ENCODE measurements at regions not wholly inside any gene's neighbourhood (a gene's known extent, or its start where the extent isn't known, plus 50 kb on each side); places are given as distances from the start of the nearest gene placed in this dataset.

DNA sequence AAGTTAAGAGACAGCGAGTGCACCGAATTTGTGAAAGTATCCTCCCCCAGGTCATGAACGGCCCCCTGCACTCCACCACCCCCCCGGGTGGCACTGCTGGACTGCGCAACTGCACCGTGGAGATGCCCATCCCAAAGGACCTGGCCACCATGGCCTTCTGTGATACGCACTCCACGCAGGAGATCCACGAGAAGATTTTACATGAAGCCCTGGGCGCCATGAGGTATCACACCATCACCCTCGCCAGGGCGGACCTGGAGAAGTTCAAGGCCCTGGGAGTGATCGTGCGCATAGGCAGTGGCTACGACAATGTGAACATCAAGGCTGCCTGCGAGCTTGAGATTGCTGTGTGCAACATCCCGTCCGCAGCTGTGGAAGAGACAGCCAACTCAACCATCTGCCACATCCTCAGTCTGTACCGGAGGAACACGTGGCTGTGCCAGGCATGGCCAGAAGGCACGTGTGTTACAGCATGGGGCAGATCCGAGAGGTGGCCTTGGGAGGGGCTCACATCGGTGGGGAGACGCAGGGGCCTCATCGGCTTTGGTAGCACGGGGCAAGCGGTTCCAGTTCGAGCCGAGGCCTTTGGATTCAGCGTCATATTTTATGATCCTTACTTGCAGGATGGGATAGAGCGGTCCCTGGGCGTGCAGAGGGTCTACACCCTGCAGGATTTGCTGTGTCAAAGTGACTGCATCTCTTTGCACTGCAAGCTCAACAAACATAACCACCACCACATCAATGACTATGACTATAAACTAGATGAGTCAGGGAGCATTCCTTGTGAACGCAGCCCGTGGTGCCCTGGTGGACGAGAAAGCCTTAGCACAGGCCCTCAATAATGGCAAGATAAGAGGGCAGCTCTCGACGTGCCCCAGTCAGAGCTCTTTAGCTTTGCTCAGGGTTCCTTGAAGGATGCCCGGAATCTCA, 290.8 kb upstream of the MC4R start:
- peak; percentile 65 for DNase-seq (ENCODE audit: low spot score)

DNA sequence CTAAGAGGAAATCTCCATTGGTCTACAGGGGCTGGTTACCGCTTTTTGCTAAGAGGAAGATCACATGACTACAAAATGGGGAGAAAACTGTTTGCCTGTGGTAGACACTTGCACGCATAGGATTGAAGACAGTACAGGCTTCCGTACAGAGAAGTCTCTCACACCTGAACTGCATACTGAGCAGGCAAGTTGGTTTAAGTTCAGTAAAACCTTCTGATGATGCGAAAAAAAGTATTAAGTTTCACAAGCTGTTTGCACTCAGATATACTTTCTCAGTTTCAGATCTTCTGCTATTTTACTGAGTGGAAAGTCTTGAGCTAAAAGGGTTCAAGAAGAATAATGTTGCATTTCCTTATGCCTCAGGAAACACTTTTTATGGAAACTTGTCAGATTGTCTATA, 292.2 kb upstream of the MC4R start:
- DNase-seq (ENCODE audit: low spot score) = no peak

- DNase-seq (ENCODE audit: low spot score) = no peak
These were observed 294.4 kb upstream of the MC4R start for GRCh38 chr18:60667016-60667415.

- no peak for DNase-seq (ENCODE audit: low spot score)
These were observed 296.0 kb upstream of the MC4R start for GRCh38 chr18:60668583-60668982.

DNA sequence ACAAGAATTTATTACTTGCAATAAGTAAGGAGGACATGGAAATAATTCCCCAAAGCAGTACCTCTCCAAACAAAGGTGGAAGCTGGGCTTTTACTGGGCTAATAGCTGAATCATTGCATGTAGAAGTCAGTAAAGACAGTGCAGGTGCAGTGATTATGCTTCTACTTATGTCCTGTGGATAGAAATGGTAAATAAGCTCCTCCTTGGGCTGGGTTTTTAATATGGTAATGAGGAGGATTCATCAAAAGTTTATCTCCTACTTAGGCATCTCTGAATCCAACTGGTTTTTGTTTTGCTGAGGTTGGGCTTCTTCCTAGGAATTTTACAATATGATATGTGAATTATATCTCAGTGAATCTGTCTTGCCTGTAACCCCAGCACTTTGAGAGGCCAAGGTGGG, 297.4 kb upstream of the MC4R start:
- no peak for DNase-seq (ENCODE audit: low spot score)

DNA sequence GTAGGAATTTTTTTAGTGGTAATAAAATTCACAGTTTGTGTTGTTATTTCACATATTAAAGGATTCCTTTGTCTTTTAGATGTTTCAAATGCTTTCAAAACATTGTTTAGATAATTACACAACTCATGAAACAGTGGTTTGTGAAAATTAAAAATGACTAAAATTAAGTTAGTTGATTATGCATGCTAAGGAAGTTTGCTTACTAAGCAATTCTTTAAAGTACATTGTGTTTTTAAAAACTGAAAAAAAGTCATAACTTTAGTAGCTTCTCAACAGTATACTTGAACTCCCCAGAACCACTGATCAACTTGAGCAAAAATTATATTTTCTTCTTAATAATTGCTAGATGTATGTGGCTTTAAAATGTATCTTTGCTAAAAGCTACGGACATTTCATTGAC, 298.4 kb upstream of the MC4R start:
- DNase-seq (ENCODE audit: low spot score) = no peak

- DNase-seq (ENCODE audit: low spot score) = no peak
These were observed 302.6 kb upstream of the MC4R start for GRCh38 chr18:60675126-60675525.

- peak; percentile 7 for DNase-seq (ENCODE audit: low spot score)
These were observed 303.2 kb upstream of the MC4R start for GRCh38 chr18:60675801-60676200.

- DNase-seq (ENCODE audit: low spot score) = no peak
These were observed 304.2 kb upstream of the MC4R start for GRCh38 chr18:60676815-60677214.

- peak; percentile 31 for DNase-seq (ENCODE audit: low spot score)
These were observed 312.4 kb upstream of the MC4R start for GRCh38 chr18:60684843-60685513.

DNA sequence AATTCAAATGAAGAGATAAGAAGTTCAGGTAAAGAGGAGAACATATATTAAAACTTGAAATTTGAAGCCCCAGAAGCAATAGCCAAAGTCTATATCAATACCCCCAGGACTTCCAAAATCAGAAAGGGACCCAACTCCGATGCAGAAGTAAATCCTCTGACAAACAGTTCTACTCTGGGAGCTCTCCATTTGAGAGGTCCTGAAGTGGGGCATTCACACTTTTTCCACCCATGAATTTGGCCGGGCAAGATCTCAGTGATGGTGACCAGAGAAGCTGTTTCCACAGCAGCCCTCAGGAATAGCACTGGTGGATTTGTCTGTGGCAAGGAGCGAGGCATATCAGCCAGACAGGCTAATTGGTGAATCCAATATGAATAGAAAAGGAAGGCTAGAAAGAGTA, 313.6 kb upstream of the MC4R start:
- DNase-seq (ENCODE audit: low spot score) = no peak

- no peak for DNase-seq (ENCODE audit: low spot score)
These were observed 318.5 kb upstream of the MC4R start for GRCh38 chr18:60691061-60691460.

DNA sequence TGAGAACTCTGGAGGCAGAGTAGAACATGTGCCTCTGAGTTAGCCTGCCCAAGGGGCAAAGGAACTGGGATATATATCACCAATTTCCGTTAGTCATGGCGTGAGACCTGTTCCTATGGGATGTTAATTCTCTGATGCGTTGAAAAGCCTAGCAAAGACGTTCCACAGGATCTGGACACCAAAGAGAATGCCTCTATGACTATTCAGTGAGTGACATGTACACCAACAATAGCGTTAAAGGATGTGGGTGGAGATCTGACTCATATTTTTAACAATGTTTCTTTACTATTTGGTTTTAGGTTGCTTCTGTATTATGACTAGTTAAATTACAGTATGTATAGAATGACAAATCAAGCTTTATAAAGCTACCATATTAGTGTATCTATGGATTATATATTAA, 320.9 kb upstream of the MC4R start:
- peak; percentile 15 for DNase-seq (ENCODE audit: low spot score)

DNA sequence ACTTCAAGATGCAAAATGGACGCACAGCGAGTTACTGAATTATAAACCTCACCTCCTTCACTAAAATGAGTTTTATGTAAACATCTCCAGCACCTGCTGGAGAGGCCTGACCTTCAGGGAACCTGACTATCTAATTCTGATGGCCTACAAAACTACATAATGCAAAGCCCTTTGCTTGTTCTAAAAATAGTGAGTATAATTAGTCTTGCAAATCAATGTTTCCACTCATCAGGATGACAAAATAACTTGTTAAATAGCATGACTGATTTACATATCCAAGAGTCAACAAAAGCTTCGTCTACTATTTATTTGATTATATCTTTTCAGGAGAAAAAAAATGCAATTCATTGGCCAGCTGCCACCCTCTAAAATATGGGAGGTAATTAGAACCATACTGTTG, 326.3 kb upstream of the MC4R start:
- no peak for DNase-seq (ENCODE audit: low spot score)

GRCh38 chr18:60722742-60723141, 350.2 kb upstream of the MC4R start:
- no peak for DNase-seq (ENCODE audit: low spot score)

GRCh38 chr18:60732143-60732542, 359.6 kb upstream of the MC4R start:
- no peak for DNase-seq (ENCODE audit: low spot score)

DNA sequence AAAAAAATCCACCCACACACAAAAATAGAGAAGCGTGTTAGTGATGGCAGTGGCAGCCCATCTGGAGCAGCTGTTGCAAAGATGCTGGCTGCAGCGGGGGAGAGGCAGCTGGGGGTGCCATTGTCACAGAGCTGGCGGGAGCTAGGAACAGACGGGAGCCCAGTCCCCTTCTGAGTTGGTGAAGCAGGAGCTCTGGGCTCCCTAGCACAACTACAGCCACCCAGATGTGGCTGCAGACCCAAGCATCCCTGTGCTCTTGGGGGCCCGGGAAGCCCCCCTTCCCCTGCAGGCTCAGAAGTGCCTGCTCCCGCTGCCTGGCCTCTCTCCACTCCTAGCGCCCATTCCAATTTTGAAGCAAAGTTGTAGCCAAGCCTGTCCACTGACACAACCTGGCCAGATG, 366.6 kb upstream of the MC4R start:
- no peak for DNase-seq (ENCODE audit: low spot score)

DNA sequence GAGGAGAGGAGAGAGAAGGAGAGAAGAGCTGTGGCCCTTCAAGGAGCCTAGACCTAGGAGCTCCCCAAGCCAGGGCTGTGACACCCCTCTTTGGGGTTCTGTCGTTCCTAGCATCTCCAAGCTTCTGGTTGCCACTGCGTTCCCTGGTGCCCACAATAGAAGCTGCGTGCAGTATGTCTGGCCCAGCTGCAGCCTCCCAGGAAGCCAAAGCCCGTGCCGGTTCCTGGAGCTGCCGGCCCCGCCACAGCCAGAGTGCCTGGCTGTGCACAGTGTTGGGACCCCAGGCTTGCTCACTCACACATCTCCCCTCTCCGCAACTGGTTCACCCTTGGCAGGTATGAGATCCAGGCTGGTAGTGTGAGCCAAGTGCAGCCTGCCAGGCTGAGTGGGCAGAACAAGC, 367.7 kb upstream of the MC4R start:
- no peak for DNase-seq (ENCODE audit: low spot score)

GRCh38 chr18:60746491-60746890, 373.9 kb upstream of the MC4R start:
- DNase-seq (ENCODE audit: low spot score) = no peak

DNA sequence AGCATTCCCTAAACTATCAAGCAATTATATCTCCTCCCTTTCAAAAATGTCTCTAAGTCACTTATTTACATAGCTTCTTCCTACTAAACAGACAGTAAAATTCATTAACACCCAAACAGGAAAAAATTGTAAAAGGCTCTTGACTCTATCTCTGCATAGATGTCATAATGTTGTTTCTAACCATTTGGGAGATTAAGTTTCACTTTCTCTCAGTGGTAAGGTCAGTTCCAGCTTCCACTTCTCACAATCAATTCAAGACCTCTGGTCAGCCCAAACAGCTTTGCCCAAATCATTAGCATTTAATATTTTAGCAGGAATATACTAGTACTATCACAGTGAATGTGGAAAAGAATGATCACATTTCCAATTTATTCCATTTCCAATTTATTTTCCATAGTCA, 374.3 kb upstream of the MC4R start:
- DNase-seq (ENCODE audit: low spot score) = no peak

DNA sequence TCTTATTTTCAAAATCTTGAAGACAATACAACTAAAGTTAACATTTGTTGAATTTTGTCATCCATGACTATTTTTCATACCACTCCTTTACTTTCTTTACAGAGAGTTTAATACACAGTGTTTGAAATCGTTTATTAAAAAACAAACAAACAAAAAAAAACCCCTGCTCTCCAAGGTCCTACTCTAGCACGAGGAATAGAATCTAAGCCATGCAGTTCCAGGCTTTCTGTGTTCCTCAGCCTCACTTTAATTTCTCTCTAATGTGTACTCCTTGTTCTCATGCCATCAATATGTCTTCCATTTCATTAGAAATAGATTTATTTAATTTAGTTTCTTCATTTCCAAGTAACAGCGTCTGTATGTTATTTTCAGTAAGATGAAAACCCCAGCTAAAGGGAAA, 381.2 kb upstream of the MC4R start:
- DNase-seq (ENCODE audit: low spot score) = no peak

- no peak for DNase-seq (ENCODE audit: low spot score)
These were observed 381.9 kb upstream of the MC4R start for GRCh38 chr18:60754413-60755009.

- no peak for DNase-seq (ENCODE audit: low spot score)
These were observed 382.6 kb upstream of the MC4R start for GRCh38 chr18:60755134-60755533.

Data from SW480 (cell line).